CD8-positive, alpha-beta memory T cell (primary cell): ENCODE measurements at regions not wholly inside any gene's neighbourhood (a gene's known extent, or its start where the extent isn't known, plus 50 kb on each side); places are given as distances from the start of the nearest gene placed in this dataset.

ENCODE experiments used
- CTCF ChIA-PET: fragments of 350-600 bp; sonication (Branson Sonifier 250); formaldehyde crosslinking; loops from one replicate; lab custom pipeline; 2021; ENCODE audit warnings: antibody characterized with exemption; lab: Charles Lee
- POLR2A ChIA-PET: fragments of 350-600 bp; sonication (Branson Sonifier 250); formaldehyde crosslinking; loops from one replicate; lab custom pipeline; 2021; ENCODE audit warnings: antibody characterized with exemption; lab: Charles Lee
- DNase-seq, 5 donors: peaks; one replicate each; pipeline versions ENCODE4 v3.0.0 to v3.0.0-alpha.2; 2020 to 2022; ENCODE audit warnings: mixed read lengths in 1 of 5
- H3K27ac ChIP-seq: one replicate; pipeline ENCODE4 v1.7.0; 2013; ENCODE audit warnings: low read depth, mild to moderate bottlenecking, low read length, moderate library complexity
- H3K27me3 ChIP-seq: 2 replicates; pipeline ENCODE4 v1.7.0; 2013; ENCODE audit warnings: low read length, mild to moderate bottlenecking; ENCODE audit not compliant: insufficient read depth, poor library complexity, severe bottlenecking
- H3K36me3 ChIP-seq: 2 replicates; pipeline ENCODE4 v1.7.0; 2013; ENCODE audit warnings: mild to moderate bottlenecking, low read length, moderate library complexity; ENCODE audit not compliant: insufficient read depth
- H3K4me1 ChIP-seq: 2 replicates; pipeline ENCODE4 v1.7.0; 2013; ENCODE audit warnings: mild to moderate bottlenecking, low read length, moderate library complexity; ENCODE audit not compliant: insufficient read depth
- H3K4me3 ChIP-seq: 2 replicates; pipeline ENCODE4 v1.7.0; 2013; ENCODE audit warnings: mild to moderate bottlenecking, low read length
- H3K9me3 ChIP-seq: 2 replicates; pipeline ENCODE4 v1.7.0; 2013; ENCODE audit warnings: mild to moderate bottlenecking, low read length
- H3K27ac Mint-ChIP-seq, 8 donors: one replicate each; pipeline ENCODE4 v1.8.0; 2020 to 2021; ENCODE audit warnings: mixed read lengths in 8 of 8, mild to moderate bottlenecking in 6 of 8, inconsistent platforms in 3 of 8, moderate library complexity in 3 of 8
- H3K27me3 Mint-ChIP-seq, 2 donors: one replicate each; pipeline ENCODE4 v1.8.0; 2020 to 2021; ENCODE audit warnings: mixed read lengths in 2 of 2, mild to moderate bottlenecking in 1 of 2, moderate library complexity in 1 of 2
- H3K36me3 Mint-ChIP-seq, 3 donors: one replicate each; pipeline ENCODE4 v1.8.0; 2020 to 2021; ENCODE audit warnings: mixed read lengths in 3 of 3, inconsistent platforms in 1 of 3, mild to moderate bottlenecking in 1 of 3
- H3K4me1 Mint-ChIP-seq, 3 donors: one replicate each; pipeline ENCODE4 v1.8.0; 2020 to 2021; ENCODE audit warnings: mixed read lengths in 3 of 3, inconsistent platforms in 1 of 3, mild to moderate bottlenecking in 1 of 3
- H3K4me3 Mint-ChIP-seq, 7 donors: one replicate each; pipeline ENCODE4 v1.8.0; 2020 to 2021; ENCODE audit warnings: mixed read lengths in 7 of 7, mild to moderate bottlenecking in 6 of 7, moderate library complexity in 4 of 7, inconsistent platforms in 2 of 7
- H3K9me3 Mint-ChIP-seq, 5 donors: one replicate each; pipeline ENCODE4 v1.8.0; 2020 to 2022; ENCODE audit warnings: mixed read lengths in 5 of 5, mild to moderate bottlenecking in 3 of 5, moderate library complexity in 2 of 5, inconsistent platforms in 1 of 5

DNA sequence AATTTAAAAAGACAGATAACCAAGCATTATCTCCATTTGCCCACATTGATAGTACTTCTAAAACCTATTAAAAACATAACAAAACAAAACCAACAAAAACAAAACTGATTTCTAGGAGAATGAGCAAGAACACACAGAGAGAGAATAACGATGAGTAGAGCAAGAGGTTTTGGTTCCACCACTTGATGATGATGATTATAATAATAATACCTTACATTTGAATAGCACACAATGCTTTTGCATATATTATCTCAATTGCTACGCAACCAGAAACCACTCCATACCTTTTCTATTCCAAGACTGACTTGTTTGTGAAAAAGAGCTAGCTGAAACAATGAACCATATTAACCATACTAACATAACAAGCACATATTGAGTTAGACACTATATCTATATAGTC lies 1090.9 kb downstream of the SH3BGRL start:
- Mint-ChIP-seq H3K4me1 (no peaks in the 10 kb centered on the region), H3K4me3 (no peak overlapping the region), H3K9me3 (peaks cover 0 to 9% (median 0%) of the 10 kb centered on the region in 5 donors), H3K27ac (no peak overlapping the region), H3K27me3 (peaks cover 0 to 9% of the 10 kb centered on the region in 2 donors), H3K36me3 (no peaks in the 10 kb centered on the region)
- H3K27ac ChIP-seq: no peak overlapping the region
- no peaks in the 10 kb centered on the region for H3K27me3 ChIP-seq
- CTCF ChIA-PET: no interaction called here
- H3K9me3 ChIP-seq: no peaks in the 10 kb centered on the region
- POLR2A ChIA-PET: no interaction called here
- DNase-seq: no peak
- H3K4me1 ChIP-seq: no peaks in the 10 kb centered on the region
- H3K36me3 ChIP-seq: no peaks in the 10 kb centered on the region
- H3K4me3 ChIP-seq: no peak overlapping the region

DNA sequence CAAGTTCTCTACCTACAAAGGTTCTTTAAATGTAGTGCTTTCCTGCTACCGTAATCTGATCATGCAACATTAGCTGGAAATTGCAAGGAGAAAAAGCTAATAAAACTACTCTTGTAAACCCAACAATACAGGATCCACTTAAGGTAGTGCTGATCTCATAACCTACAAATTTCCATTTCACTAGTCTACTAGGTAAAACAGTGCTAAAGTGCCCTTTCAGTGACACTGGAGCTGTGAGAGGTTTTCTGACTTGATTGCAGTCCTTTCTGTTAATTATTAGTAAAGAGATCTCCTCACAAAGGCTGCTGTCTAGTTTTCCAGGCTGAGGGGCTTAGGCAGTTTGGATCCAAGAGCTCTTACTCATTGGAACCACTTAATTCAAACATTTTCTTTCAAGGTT lies 1118.7 kb downstream of the SH3BGRL start:
- H3K27ac Mint-ChIP-seq: no peak overlapping the region
- CTCF ChIA-PET: no interaction called here

DNA sequence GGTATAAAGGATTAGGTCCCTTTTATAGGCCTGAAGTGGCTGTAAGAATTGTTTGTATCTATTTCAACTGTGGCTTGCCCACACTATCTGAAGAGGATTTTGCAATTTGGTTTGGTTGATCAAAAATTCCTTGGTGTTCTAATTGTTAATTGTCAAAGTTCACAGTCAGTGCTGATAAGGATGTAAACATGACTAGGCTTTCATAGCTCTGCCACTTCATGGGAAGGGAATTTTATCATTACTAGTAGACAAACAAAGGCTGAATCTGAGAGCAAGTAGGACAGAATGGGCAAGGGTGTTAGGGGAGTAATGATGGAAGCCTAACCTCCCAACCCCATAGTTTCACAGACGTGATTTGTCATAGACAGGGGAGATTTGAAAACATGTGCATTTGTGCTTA lies 1131.7 kb downstream of the SH3BGRL start:
- no peaks in the 10 kb centered on the region for H3K36me3 Mint-ChIP-seq
- H3K36me3 ChIP-seq: no peaks in the 10 kb centered on the region
- no peaks in the 10 kb centered on the region for H3K27me3 ChIP-seq
- ChIA-PET POLR2A (no interaction called here), CTCF (no interaction called here)
- H3K4me3 Mint-ChIP-seq: no peak overlapping the region
- no peak overlapping the region for H3K27ac ChIP-seq
- H3K9me3 ChIP-seq: no peaks in the 10 kb centered on the region
- H3K4me1 Mint-ChIP-seq: no peaks in the 10 kb centered on the region
- H3K27ac Mint-ChIP-seq: no peak overlapping the region
- H3K4me3 ChIP-seq: no peak overlapping the region
- no peak for DNase-seq
- no peaks in the 10 kb centered on the region for H3K4me1 ChIP-seq
- no peaks in the 10 kb centered on the region for H3K27me3 Mint-ChIP-seq
- no peaks in the 10 kb centered on the region for H3K9me3 Mint-ChIP-seq

More for the DNA sequence above, 1118.7 kb downstream of the SH3BGRL start:
- H3K27me3 ChIP-seq: no peaks in the 10 kb centered on the region
- Mint-ChIP-seq H3K9me3 (no peaks in the 10 kb centered on the region), H3K4me1 (no peaks in the 10 kb centered on the region), H3K4me3 (no peak overlapping the region), H3K36me3 (no peaks in the 10 kb centered on the region), H3K27me3 (peaks cover 0 to 2% of the 10 kb centered on the region in 2 donors)
- no peak for DNase-seq
- POLR2A ChIA-PET: no interaction called here
- H3K4me3 ChIP-seq: no peak overlapping the region
- H3K4me1 ChIP-seq: no peaks in the 10 kb centered on the region
- no peaks in the 10 kb centered on the region for H3K9me3 ChIP-seq
- no peak overlapping the region for H3K27ac ChIP-seq
- no peaks in the 10 kb centered on the region for H3K36me3 ChIP-seq

DNA sequence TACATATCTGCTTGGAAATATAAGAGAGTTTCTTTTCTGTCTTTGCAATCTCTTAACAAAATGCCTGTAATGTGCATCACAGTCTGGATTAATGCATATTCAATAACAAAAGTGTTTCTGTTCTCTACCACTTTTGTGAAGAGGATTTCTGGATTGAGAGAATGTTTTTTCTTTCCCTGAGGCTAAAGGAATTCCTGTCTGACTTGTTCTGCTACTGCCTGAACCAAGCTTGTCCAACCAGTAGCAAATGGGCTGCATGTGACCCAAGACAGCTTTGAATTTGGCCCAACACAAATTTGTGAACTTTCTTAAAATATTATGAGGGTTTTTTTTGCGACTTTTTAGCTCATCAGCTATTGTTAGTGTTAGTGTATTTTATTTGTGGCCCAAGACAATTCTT lies 1133.9 kb downstream of the SH3BGRL start:
- Mint-ChIP-seq H3K36me3 (no peaks in the 10 kb centered on the region), H3K27me3 (no peaks in the 10 kb centered on the region), H3K27ac (no peak overlapping the region), H3K9me3 (no peaks in the 10 kb centered on the region), H3K4me3 (no peak overlapping the region), H3K4me1 (no peaks in the 10 kb centered on the region)
- no peak for DNase-seq
- no peak overlapping the region for H3K4me3 ChIP-seq
- no peaks in the 10 kb centered on the region for H3K4me1 ChIP-seq
- no peaks in the 10 kb centered on the region for H3K27me3 ChIP-seq
- no peaks in the 10 kb centered on the region for H3K9me3 ChIP-seq
- H3K27ac ChIP-seq: no peak overlapping the region
- POLR2A ChIA-PET: no interaction called here
- CTCF ChIA-PET: no interaction called here
- H3K36me3 ChIP-seq: no peaks in the 10 kb centered on the region

DNA sequence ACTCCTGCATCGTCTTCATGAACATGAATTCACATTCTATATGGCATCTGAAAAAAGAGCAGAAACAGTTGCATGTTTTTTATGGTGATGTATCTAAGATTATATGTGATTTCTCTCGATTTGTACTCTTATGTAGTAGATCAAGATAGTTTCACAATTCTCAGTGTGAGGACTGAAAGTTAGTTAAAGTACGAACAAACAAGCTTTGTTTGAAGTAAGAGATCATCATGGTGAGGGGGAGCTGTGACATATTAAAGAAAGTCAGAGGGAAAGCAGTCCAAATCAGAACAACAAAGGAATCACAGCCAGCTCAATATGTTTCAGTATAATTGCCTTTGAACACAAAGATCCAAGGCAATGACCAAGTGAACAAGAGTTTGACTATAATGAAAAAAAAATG lies 1140.6 kb downstream of the SH3BGRL start:
- H3K4me3 ChIP-seq: no peak overlapping the region
- H3K4me1 Mint-ChIP-seq: no peaks in the 10 kb centered on the region
- H3K9me3 Mint-ChIP-seq: no peaks in the 10 kb centered on the region
- POLR2A ChIA-PET: no interaction called here
- no peak overlapping the region for H3K27ac Mint-ChIP-seq
- peaks cover 0 to 2% of the 10 kb centered on the region in 2 donors for H3K27me3 Mint-ChIP-seq
- H3K36me3 Mint-ChIP-seq: no peaks in the 10 kb centered on the region
- no peak for DNase-seq
- no peaks in the 10 kb centered on the region for H3K36me3 ChIP-seq
- no peaks in the 10 kb centered on the region for H3K27me3 ChIP-seq
- CTCF ChIA-PET: no interaction called here
- H3K27ac ChIP-seq: no peak overlapping the region
- no peaks in the 10 kb centered on the region for H3K9me3 ChIP-seq
- H3K4me1 ChIP-seq: no peaks in the 10 kb centered on the region
- H3K4me3 Mint-ChIP-seq: no peak overlapping the region

DNA sequence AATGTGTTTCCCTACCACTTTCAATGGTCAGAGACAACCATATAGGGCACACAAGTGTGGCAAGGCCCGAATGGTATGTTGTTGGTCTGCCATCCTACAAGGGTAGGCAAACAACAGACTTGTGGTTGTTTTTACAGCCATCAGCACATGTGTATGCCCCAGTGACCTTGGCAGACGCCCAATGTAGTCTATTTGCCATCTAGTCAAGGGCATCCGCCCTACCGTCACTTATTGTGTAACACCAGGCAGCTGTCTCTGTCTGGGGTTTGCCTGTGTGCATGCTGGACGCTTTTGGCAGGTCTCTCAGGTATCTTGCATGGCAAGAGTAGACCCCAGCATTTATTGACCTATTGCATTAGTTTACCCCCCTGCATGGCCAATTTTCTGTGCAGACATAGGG lies 1145.5 kb upstream of the POU3F4 start:
- no peaks in the 10 kb centered on the region for H3K9me3 ChIP-seq
- H3K4me3 Mint-ChIP-seq: no peak overlapping the region
- H3K27me3 ChIP-seq: no peaks in the 10 kb centered on the region
- H3K4me3 ChIP-seq: no peak overlapping the region
- H3K4me1 Mint-ChIP-seq: no peaks in the 10 kb centered on the region
- no peak overlapping the region for H3K27ac ChIP-seq
- CTCF ChIA-PET: no interaction called here
- no peaks in the 10 kb centered on the region for H3K9me3 Mint-ChIP-seq
- POLR2A ChIA-PET: no interaction called here
- H3K27me3 Mint-ChIP-seq: no peaks in the 10 kb centered on the region
- no peaks in the 10 kb centered on the region for H3K36me3 ChIP-seq
- DNase-seq: no peak
- no peak overlapping the region for H3K27ac Mint-ChIP-seq
- H3K36me3 Mint-ChIP-seq: no peaks in the 10 kb centered on the region
- no peaks in the 10 kb centered on the region for H3K4me1 ChIP-seq

DNA sequence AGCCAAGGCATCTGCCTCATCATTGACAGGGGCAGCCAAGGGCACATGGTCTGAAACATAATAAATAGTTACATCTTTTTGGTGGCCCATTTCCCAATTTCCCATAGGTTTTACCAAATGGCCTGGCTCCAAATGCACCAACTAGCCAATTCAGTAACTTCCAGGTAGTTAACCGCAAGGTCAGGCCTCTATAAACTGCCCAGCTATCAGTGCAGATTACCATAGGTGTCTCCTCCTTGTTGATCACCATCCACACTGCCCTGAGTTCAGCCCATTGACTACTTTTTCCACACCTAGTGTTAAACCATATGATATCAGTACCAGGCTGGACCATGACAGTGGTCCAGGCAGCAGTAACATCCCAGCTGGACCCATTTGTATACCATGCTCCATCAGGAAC lies 1145.1 kb upstream of the POU3F4 start:
- CTCF ChIA-PET: no interaction called here
- Histone ChIP-seq H3K4me1 (no peaks in the 10 kb centered on the region), H3K9me3 (no peaks in the 10 kb centered on the region), H3K27ac (no peak overlapping the region), H3K4me3 (no peak overlapping the region), H3K36me3 (no peaks in the 10 kb centered on the region), H3K27me3 (no peaks in the 10 kb centered on the region)
- no peak overlapping the region for H3K27ac Mint-ChIP-seq
- H3K4me3 Mint-ChIP-seq: no peak overlapping the region
- no peaks in the 10 kb centered on the region for H3K27me3 Mint-ChIP-seq
- no peaks in the 10 kb centered on the region for H3K36me3 Mint-ChIP-seq
- POLR2A ChIA-PET: no interaction called here
- H3K4me1 Mint-ChIP-seq: no peaks in the 10 kb centered on the region
- H3K9me3 Mint-ChIP-seq: no peaks in the 10 kb centered on the region
- no peak for DNase-seq

DNA sequence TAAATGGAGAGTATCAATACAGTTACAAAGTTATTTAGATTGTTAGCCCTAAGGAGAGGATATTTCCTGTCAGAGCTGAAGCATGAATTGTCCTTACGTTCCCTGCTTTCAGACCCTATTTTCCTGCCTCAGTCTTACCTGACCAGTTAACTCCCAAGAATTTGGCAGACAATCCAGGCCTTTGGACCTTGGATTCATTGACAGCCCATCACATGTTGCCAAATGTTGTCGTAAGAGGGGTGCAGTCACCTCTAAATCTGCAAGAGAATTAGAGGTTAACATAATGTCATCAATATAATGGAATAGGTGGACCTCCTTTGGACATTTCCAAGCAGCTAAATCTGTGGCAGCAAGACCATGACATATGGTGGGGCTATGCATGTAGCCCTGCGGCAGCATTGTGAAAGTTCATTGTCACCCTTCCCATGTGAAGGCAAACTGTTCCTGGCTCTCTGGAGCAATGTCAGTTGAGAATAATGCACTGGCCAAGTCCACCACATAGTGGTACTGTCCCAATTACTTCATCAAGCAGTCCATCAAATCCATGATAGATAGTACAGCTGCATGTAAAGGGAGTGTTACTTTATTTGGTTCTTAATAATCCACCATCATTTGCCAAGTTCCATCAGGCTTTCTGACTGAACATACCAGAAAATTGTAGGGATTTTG lies 1137.0 kb upstream of the POU3F4 start:
- Histone ChIP-seq H3K27ac (no peak overlapping the region), H3K36me3 (no peaks in the 10 kb centered on the region), H3K9me3 (no peaks in the 10 kb centered on the region), H3K4me3 (no peak overlapping the region), H3K27me3 (no peaks in the 10 kb centered on the region), H3K4me1 (no peaks in the 10 kb centered on the region)
- DNase-seq: no peak
- no peaks in the 10 kb centered on the region for H3K9me3 Mint-ChIP-seq
- ChIA-PET POLR2A (no interaction called here), CTCF (no interaction called here)
- no peak overlapping the region for H3K27ac Mint-ChIP-seq
- no peak overlapping the region for H3K4me3 Mint-ChIP-seq
- H3K36me3 Mint-ChIP-seq: no peaks in the 10 kb centered on the region
- no peaks in the 10 kb centered on the region for H3K27me3 Mint-ChIP-seq
- no peaks in the 10 kb centered on the region for H3K4me1 Mint-ChIP-seq

DNA sequence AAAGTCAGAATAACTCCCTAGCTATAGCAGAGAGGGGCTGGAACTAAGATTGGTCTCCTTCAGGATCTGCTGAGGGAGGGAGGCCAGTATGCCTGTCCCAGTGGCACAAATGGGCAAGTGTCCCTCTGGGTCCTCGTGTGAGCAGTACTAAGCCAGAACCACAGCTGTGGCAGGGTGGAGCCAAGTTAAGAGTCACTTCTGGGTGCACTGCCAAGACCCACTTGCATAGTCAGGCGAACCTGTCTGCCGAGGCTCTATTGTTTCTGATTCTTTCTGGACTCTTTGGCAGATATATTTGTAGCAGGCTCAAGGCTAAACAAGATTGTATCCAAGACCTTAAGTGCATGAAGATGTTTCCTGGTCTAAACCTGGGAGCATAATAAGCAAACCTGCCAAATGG lies 1123.7 kb upstream of the POU3F4 start:
- Mint-ChIP-seq H3K4me3 (no peak overlapping the region), H3K27ac (no peak overlapping the region)

More for the DNA sequence above, 1123.7 kb upstream of the POU3F4 start:
- Histone ChIP-seq H3K27ac (no peak overlapping the region), H3K36me3 (no peaks in the 10 kb centered on the region), H3K27me3 (no peaks in the 10 kb centered on the region), H3K4me1 (no peaks in the 10 kb centered on the region), H3K9me3 (no peaks in the 10 kb centered on the region), H3K4me3 (no peak overlapping the region)
- Mint-ChIP-seq H3K36me3 (no peaks in the 10 kb centered on the region), H3K27me3 (peaks cover 0 to 6% of the 10 kb centered on the region in 2 donors), H3K9me3 (peaks cover 0 to 3% (median 0%) of the 10 kb centered on the region in 5 donors), H3K4me1 (no peaks in the 10 kb centered on the region)
- POLR2A ChIA-PET: no interaction called here
- no peak for DNase-seq
- CTCF ChIA-PET: no interaction called here
